ENCODE measurements at regions not wholly inside any gene's neighbourhood (a gene's known extent, or its start where the extent isn't known, plus 50 kb on each side); places are given as distances from the start of the nearest gene placed in this dataset.
"Not testable (repeated sequence)": the region's sequence is repeated elsewhere in the genome, so short reads cannot be mapped to it uniquely, and the experiment has no call there.

DNA sequence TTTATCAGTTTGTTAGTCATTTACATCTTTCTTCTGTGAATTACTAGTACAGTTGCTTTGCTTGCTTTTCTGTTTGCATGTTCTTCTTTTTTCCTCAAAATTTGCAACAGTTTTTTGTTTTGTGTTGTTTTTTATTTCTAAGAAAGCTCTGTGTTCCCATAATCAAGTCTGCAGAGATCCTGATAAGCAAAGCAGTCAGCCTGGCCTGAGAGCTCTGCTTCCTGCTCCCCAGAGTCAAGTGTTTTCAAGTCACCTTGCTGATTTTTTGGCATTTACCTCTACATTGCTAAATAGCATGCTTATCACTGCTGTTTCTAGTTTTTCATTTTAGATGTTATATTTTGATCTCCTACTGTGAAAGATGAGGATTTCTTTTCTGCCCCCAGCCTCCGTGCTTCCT, 113.2 kb downstream of the CDRT15L2 start:
- H3K36me3 ChIP-seq (replicated peaks; ENCODE audit: insufficient read depth, low read depth); H3K4me3 ChIP-seq; DNase-seq (ENCODE audit: low spot score); H3K4me2 ChIP-seq; H4K20me1 ChIP-seq (ENCODE audit: insufficient read depth, poor library complexity, severe bottlenecking); H3K79me2 ChIP-seq; H3K9me2 ChIP-seq (replicated peaks; ENCODE audit: insufficient read depth); H2AFZ ChIP-seq; H3K9me3 ChIP-seq (ENCODE audit: low read depth); H3K27ac ChIP-seq; H3K4me1 ChIP-seq (ENCODE audit: insufficient read depth); H3K27me3 ChIP-seq: not testable (repeated sequence)
- WGBS (ENCODE audit: low lambda C conversion rate, missing lambda C conversion rate) = 65% methylated on average over 1 of the region's 1 CpG

DNA sequence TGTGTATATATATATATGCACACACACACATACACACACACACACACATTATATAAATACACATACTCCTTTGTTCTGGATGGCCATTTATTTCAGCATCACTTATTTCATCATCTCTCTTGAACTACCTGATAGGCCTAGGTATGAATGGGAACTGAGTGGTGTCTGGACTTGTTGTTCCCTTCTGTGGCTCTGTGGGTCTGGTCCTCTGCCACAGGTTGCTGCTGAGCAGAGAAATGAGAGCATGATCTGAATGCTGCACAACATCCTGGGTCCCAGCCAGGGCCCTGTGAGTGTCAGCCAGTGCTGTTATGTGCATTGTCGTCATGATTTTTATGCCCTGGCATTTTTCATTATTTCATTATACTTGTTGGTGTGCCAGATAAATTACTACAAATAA, 116.3 kb downstream of the CDRT15L2 start:
- H3K27ac ChIP-seq; DNase-seq (ENCODE audit: low spot score); H3K4me3 ChIP-seq: not testable (repeated sequence)

DNA sequence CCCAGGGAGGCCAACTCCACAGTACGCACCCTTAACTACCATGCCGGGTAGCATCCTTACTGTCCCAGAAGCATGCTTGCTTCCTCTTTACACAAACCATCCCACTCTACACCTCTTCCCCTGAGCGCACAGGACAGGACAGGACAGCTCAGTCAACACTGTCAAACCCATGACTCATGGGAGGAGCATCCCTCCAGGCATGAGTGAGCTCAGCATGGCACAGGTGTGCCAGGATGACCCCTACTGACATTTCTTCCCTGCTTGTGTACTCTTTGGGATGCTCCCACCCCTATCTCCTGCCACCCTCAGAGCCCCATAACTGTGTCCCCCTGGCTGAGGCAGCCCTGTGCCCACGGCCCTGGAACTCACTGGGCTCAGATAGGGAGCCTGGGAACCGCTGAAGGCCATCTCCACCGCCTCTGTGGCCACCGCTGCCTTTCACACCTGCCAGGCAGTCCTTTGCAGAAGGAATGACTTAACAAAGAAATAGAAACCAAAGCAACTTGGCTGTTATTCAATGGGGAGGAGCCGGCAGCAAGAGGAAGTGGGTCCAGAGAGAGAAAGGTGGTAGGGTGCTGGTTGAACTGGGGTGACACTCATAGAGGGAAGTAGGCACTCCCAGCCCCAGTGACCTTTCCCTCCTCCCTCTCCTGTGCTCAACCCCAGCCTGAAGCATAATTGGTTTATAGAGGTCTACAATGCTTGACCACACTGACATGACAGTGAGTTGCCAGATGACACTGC, 119.1 kb downstream of the CDRT15L2 start:
- H3K4me2 ChIP-seq; H3K4me1 ChIP-seq (ENCODE audit: insufficient read depth); H3K36me3 ChIP-seq (replicated peaks; ENCODE audit: insufficient read depth, low read depth); H3K4me3 ChIP-seq; H3K9me2 ChIP-seq (replicated peaks; ENCODE audit: insufficient read depth); H2AFZ ChIP-seq; H3K9me3 ChIP-seq (ENCODE audit: low read depth); DNase-seq (ENCODE audit: low spot score); H3K27ac ChIP-seq; H3K79me2 ChIP-seq; H4K20me1 ChIP-seq (ENCODE audit: insufficient read depth, poor library complexity, severe bottlenecking); H3K27me3 ChIP-seq: not testable (repeated sequence)
- 93% methylated on average over 8 of the region's 8 CpGs for WGBS (ENCODE audit: low lambda C conversion rate, missing lambda C conversion rate)

More for the DNA sequence above, 116.3 kb downstream of the CDRT15L2 start:
- H3K79me2 ChIP-seq; H4K20me1 ChIP-seq (ENCODE audit: insufficient read depth, poor library complexity, severe bottlenecking); H2AFZ ChIP-seq; H3K27me3 ChIP-seq; H3K9me2 ChIP-seq (replicated peaks; ENCODE audit: insufficient read depth); H3K4me1 ChIP-seq (ENCODE audit: insufficient read depth); H3K9me3 ChIP-seq (ENCODE audit: low read depth); H3K4me2 ChIP-seq; H3K36me3 ChIP-seq (replicated peaks; ENCODE audit: insufficient read depth, low read depth): not testable (repeated sequence)
- WGBS (ENCODE audit: low lambda C conversion rate, missing lambda C conversion rate) = 50% methylated on average over 1 of the region's 1 CpG

- not testable (repeated sequence) for H3K36me3 ChIP-seq (replicated peaks; ENCODE audit: insufficient read depth, low read depth); H2AFZ ChIP-seq
Observed at GRCh38 chr17:20700528-20700927, 121.0 kb downstream of the CDRT15L2 start.

GRCh38 chr17:20701366-20701765, 121.8 kb downstream of the CDRT15L2 start:
- not testable (repeated sequence) for H3K4me1 ChIP-seq (ENCODE audit: insufficient read depth); H3K27me3 ChIP-seq; DNase-seq (ENCODE audit: low spot score); H2AFZ ChIP-seq; H3K4me2 ChIP-seq; H3K27ac ChIP-seq; H3K9me2 ChIP-seq (replicated peaks; ENCODE audit: insufficient read depth); H3K9me3 ChIP-seq (ENCODE audit: low read depth); H3K79me2 ChIP-seq; H3K4me3 ChIP-seq; H4K20me1 ChIP-seq (ENCODE audit: insufficient read depth, poor library complexity, severe bottlenecking); H3K36me3 ChIP-seq (replicated peaks; ENCODE audit: insufficient read depth, low read depth)
- 86% methylated on average over 5 of the region's 5 CpGs for WGBS (ENCODE audit: low lambda C conversion rate, missing lambda C conversion rate)

More at GRCh38 chr17:20700528-20700927, 121.0 kb downstream of the CDRT15L2 start:
- WGBS (ENCODE audit: low lambda C conversion rate, missing lambda C conversion rate) = 100% methylated on average over 4 of the region's 5 CpGs
- not testable (repeated sequence) for DNase-seq (ENCODE audit: low spot score); H3K79me2 ChIP-seq; H3K27ac ChIP-seq; H3K4me2 ChIP-seq; H3K9me3 ChIP-seq (ENCODE audit: low read depth); H3K9me2 ChIP-seq (replicated peaks; ENCODE audit: insufficient read depth); H3K4me1 ChIP-seq (ENCODE audit: insufficient read depth); H4K20me1 ChIP-seq (ENCODE audit: insufficient read depth, poor library complexity, severe bottlenecking); H3K4me3 ChIP-seq; H3K27me3 ChIP-seq

- no peaks in the 10 kb centered on the region for H3K27me3 ChIP-seq
- no peak overlapping the region for H2AFZ ChIP-seq
- no peak overlapping the region for H3K27ac ChIP-seq
- no peaks in the 10 kb centered on the region for H3K9me2 ChIP-seq (replicated peaks; ENCODE audit: insufficient read depth)
- H3K9me3 ChIP-seq (ENCODE audit: low read depth) = no peaks in the 10 kb centered on the region
- no peaks in the 10 kb centered on the region for H3K36me3 ChIP-seq (replicated peaks; ENCODE audit: insufficient read depth, low read depth)
- H3K79me2 ChIP-seq = no peaks in the 10 kb centered on the region
- H3K4me3 ChIP-seq = no peak overlapping the region
- DNase-seq (ENCODE audit: low spot score) = no peak
- no peak for TF ChIP-seq EZH2 (IDR thresholded peaks at IDR 0.05; ENCODE audit: borderline replicate concordance)
- no peak for TF ChIP-seq EZH2phosphoT487 (IDR thresholded peaks at IDR 0.05; ENCODE audit: low read depth, severe bottlenecking, unreplicated experiment)
- TF ChIP-seq, protein P1, sequence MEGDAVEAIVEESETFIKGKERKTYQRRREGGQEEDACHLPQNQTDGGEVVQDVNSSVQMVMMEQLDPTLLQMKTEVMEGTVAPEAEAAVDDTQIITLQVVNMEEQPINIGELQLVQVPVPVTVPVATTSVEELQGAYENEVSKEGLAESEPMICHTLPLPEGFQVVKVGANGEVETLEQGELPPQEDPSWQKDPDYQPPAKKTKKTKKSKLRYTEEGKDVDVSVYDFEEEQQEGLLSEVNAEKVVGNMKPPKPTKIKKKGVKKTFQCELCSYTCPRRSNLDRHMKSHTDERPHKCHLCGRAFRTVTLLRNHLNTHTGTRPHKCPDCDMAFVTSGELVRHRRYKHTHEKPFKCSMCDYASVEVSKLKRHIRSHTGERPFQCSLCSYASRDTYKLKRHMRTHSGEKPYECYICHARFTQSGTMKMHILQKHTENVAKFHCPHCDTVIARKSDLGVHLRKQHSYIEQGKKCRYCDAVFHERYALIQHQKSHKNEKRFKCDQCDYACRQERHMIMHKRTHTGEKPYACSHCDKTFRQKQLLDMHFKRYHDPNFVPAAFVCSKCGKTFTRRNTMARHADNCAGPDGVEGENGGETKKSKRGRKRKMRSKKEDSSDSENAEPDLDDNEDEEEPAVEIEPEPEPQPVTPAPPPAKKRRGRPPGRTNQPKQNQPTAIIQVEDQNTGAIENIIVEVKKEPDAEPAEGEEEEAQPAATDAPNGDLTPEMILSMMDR (IDR thresholded peaks at IDR 0.05; ENCODE audit: poor library complexity) = no peak
- no peak overlapping the region for H3K4me2 ChIP-seq
- 93% methylated on average over 3 of the region's 4 CpGs for WGBS (ENCODE audit: low lambda C conversion rate, missing lambda C conversion rate)
- H4K20me1 ChIP-seq (ENCODE audit: insufficient read depth, poor library complexity, severe bottlenecking) = no peaks in the 10 kb centered on the region
- no peaks in the 10 kb centered on the region for H3K4me1 ChIP-seq (ENCODE audit: insufficient read depth)
Observed at GRCh38 chr17:20702692-20703091, 123.2 kb downstream of the CDRT15L2 start.

Data from hepatocyte (in vitro differentiated cells).